Liver (tissue), 7 donors: ENCODE measurements at regions not wholly inside any gene's neighbourhood (a gene's known extent, or its start where the extent isn't known, plus 50 kb on each side); places are given as distances from the start of the nearest gene placed in this dataset.
A peak's percentile ranks its signal among the peaks of the same experiment; 100 is the strongest.

Source experiments
- DNase-seq: peaks from one replicate; pipeline ENCODE4 v3.0.0-alpha.2; 2017; ENCODE audit warnings: low spot score
- H3K27ac ChIP-seq, 2 donors: one replicate each; pipeline ENCODE4 v1.7.0; 2013; ENCODE audit warnings: inconsistent platforms in 2 of 2, low read length in 2 of 2, control low read depth in 1 of 2, low read depth in 1 of 2, mild to moderate bottlenecking in 1 of 2
- H3K27me3 ChIP-seq, 4 donors: one replicate each; pipeline versions ENCODE4 v1.6.1 to v1.7.0; 2013; ENCODE audit warnings: low read length in 3 of 4, inconsistent platforms in 1 of 4, mild to moderate bottlenecking in 1 of 4, moderate library complexity in 1 of 4; ENCODE audit not compliant: control insufficient read depth in 4 of 4, insufficient read depth in 4 of 4
- H3K36me3 ChIP-seq, 4 donors: one replicate each; pipeline versions ENCODE4 v1.6.1 to v1.7.0; 2013; ENCODE audit warnings: low read length in 3 of 4, mild to moderate bottlenecking in 3 of 4, low read depth in 1 of 4, moderate library complexity in 1 of 4; ENCODE audit not compliant: control insufficient read depth in 4 of 4, insufficient read depth in 3 of 4
- H3K4me1 ChIP-seq, 4 donors: one replicate each; pipeline versions ENCODE4 v1.6.1 to v1.7.0; 2013; ENCODE audit warnings: low read length in 3 of 4, mild to moderate bottlenecking in 3 of 4, moderate library complexity in 1 of 4; ENCODE audit not compliant: control insufficient read depth in 4 of 4, insufficient read depth in 4 of 4
- H3K4me3 ChIP-seq, 3 donors: one replicate each; pipeline versions ENCODE4 v1.6.1 to v1.7.0; 2013; ENCODE audit warnings: low read length in 3 of 3, control low read depth in 1 of 3, low read depth in 1 of 3, mild to moderate bottlenecking in 1 of 3
- H3K9ac ChIP-seq, 2 donors: one replicate each; pipeline ENCODE4 v1.7.0; 2013; ENCODE audit warnings: low read length in 2 of 2, mild to moderate bottlenecking in 2 of 2, moderate library complexity in 2 of 2, control low read depth in 1 of 2, low read depth in 1 of 2
- H3K9me3 ChIP-seq, 4 donors: one replicate each; pipeline versions ENCODE4 v1.6.1 to v1.7.0; 2013; ENCODE audit warnings: low read length in 3 of 4; ENCODE audit not compliant: control insufficient read depth in 4 of 4
- EGR1 ChIP-seq, 2 donors: IDR thresholded peaks; 2 replicates each; pipeline ENCODE4 v1.6.1; 2016 to 2018; ENCODE audit warnings: antibody characterized with exemption in 2 of 2, low read depth in 2 of 2
- FOXA1 ChIP-seq: IDR thresholded peaks from 2 replicates; pipeline ENCODE4 v1.6.1; 2016; ENCODE audit warnings: antibody characterized with exemption
- FOXA2 ChIP-seq: IDR thresholded peaks from 2 replicates; pipeline ENCODE4 v1.6.1; 2016; ENCODE audit warnings: antibody characterized with exemption
- GABPA ChIP-seq, 2 donors: IDR thresholded peaks in 1 of 2; conservative IDR thresholded peaks in 1 of 2; 2 replicates each; pipeline ENCODE4 v1.6.1; 2016; ENCODE audit warnings: antibody characterized with exemption in 2 of 2, mild to moderate bottlenecking in 1 of 2, moderate library complexity in 1 of 2
- HNF4A ChIP-seq, 2 donors: conservative IDR thresholded peaks; 2 replicates each; pipeline ENCODE4 v1.6.1; 2016; ENCODE audit warnings: antibody characterized with exemption in 2 of 2, mild to moderate bottlenecking in 2 of 2
- HNF4G ChIP-seq: IDR thresholded peaks from 2 replicates; pipeline ENCODE4 v1.6.1; 2016; ENCODE audit warnings: antibody characterized with exemption
- JUND ChIP-seq, 2 donors: IDR thresholded peaks; 2 replicates each; pipeline ENCODE4 v1.6.1; 2016; ENCODE audit warnings: antibody characterized with exemption in 2 of 2
- NR2F2 ChIP-seq: IDR thresholded peaks from 2 replicates; pipeline ENCODE4 v1.6.1; 2016; ENCODE audit warnings: antibody characterized with exemption
- RAD21 ChIP-seq, 2 donors: IDR thresholded peaks; 2 replicates each; pipeline ENCODE4 v1.6.1; 2016; ENCODE audit warnings: antibody characterized with exemption in 2 of 2, mild to moderate bottlenecking in 2 of 2
- RXRA ChIP-seq, 2 donors: IDR thresholded peaks; 2 replicates each; pipeline ENCODE4 v1.6.1; 2017 to 2018; ENCODE audit warnings: antibody characterized with exemption in 2 of 2, mild to moderate bottlenecking in 1 of 2
- SP1 ChIP-seq: IDR thresholded peaks from 2 replicates; pipeline ENCODE4 v1.6.1; 2018; ENCODE audit warnings: antibody characterized with exemption, mild to moderate bottlenecking
- TAF1 ChIP-seq: conservative IDR thresholded peaks from 2 replicates; pipeline ENCODE4 v1.6.1; 2016; ENCODE audit warnings: antibody characterized with exemption, mild to moderate bottlenecking
- YY1 ChIP-seq: IDR thresholded peaks from 2 replicates; pipeline ENCODE4 v1.6.1; 2016; ENCODE audit warnings: antibody characterized with exemption, mild to moderate bottlenecking
- WGBS: extraction: QIAGEN DNeasy Blood & Tissue Kit; methylation state at CpG from one replicate; pipeline ENCODE4 v1.1.7; 2013; 5-methylcytosine and 5-hydroxymethylcytosine counted together
- TF ChIP-seq, protein P1 (sequence below): IDR thresholded peaks from 2 replicates; pipeline ENCODE4 v1.6.1; 2016; ENCODE audit warnings: antibody characterized with exemption
- TF ChIP-seq, protein P2 (sequence below): IDR thresholded peaks from 2 replicates; pipeline ENCODE4 v1.6.1; 2016; ENCODE audit warnings: antibody characterized with exemption, mild to moderate bottlenecking
- TF ChIP-seq, protein P3 (sequence below): IDR thresholded peaks from 2 replicates; pipeline ENCODE4 v1.6.1; 2016; ENCODE audit warnings: antibody characterized with exemption
- TF ChIP-seq, protein P4 (sequence below): IDR thresholded peaks from 2 replicates; pipeline ENCODE4 v1.6.1; 2016; ENCODE audit warnings: antibody characterized with exemption
- donor health status: healthy.
- donor health status: healthy.
- donor health status: healthy.
- donor health status: healthy.

DNA sequence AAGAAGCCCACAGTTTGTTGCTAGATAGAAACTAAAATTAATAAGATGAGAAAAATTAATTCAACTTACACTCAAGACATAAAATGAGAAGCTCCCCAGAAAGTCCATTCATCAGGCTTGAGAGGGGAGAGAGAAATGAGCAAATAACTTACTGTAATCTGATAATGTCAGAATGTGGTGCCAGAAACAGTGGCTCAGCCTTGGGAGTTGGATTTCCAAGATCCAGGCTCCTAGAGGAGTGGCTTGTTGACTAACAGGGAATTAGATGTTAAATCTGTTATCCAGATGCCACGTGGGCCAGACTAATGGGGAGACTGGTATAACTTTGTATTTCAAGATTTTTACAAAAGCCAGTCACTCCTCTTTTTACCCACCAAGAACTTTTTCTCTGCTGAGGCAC is 458.2 kb downstream of the GADD45G start:
- Histone ChIP-seq H3K9me3 (no peaks in the 10 kb centered on the region), H3K27ac (no peak overlapping the region), H3K9ac (no peak overlapping the region), H3K4me1 (peaks cover 4 to 18% (median 10%) of the 10 kb centered on the region in 4 donors), H3K27me3 (no peaks in the 10 kb centered on the region), H3K4me3 (no peak overlapping the region), H3K36me3 (no peaks in the 10 kb centered on the region)
- no peak for DNase-seq
- 94% methylated on average over 1 of the region's 1 CpG for WGBS
- TF ChIP-seq GABPA (IDR thresholded peaks at IDR 0.05 in 1 of 2, conservative IDR thresholded peaks at IDR 0.05 in 1 of 2) (no peak), NR2F2 (no peak), EGR1 (IDR thresholded peaks at IDR 0.05; ENCODE audit: low read depth in 2 of 2) (no peak), HNF4A (conservative IDR thresholded peaks at IDR 0.05) (no peak), FOXA2 (no peak)
- TF ChIP-seq, protein P1, sequence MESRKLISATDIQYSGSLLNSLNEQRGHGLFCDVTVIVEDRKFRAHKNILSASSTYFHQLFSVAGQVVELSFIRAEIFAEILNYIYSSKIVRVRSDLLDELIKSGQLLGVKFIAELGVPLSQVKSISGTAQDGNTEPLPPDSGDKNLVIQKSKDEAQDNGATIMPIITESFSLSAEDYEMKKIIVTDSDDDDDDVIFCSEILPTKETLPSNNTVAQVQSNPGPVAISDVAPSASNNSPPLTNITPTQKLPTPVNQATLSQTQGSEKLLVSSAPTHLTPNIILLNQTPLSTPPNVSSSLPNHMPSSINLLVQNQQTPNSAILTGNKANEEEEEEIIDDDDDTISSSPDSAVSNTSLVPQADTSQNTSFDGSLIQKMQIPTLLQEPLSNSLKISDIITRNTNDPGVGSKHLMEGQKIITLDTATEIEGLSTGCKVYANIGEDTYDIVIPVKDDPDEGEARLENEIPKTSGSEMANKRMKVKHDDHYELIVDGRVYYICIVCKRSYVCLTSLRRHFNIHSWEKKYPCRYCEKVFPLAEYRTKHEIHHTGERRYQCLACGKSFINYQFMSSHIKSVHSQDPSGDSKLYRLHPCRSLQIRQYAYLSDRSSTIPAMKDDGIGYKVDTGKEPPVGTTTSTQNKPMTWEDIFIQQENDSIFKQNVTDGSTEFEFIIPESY: no peak

DNA sequence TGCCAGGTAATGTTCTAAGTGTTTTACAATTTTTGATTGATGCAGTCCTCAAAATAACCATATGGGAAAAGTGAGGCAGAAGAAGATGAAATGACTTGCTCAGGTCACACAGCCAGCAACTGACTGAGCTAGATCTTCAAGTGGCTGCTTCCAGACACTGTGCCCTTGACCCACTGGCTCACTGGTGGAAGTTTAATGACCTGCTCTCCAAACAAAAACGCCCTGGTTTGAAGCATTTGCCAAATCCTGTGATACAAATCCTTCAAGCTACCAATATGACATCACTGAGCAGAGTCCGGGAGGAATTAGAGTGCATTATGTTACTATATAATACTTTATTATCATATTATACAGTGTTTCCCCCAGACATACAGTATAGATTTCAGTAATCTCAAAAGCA is 459.4 kb downstream of the GADD45G start:
- no peak for DNase-seq
- H3K36me3 ChIP-seq: no peaks in the 10 kb centered on the region
- no peaks in the 10 kb centered on the region for H3K27me3 ChIP-seq
- no peaks in the 10 kb centered on the region for H3K9me3 ChIP-seq
- H3K9ac ChIP-seq: no peak overlapping the region
- no peak overlapping the region for H3K27ac ChIP-seq
- peaks cover 4 to 18% (median 10%) of the 10 kb centered on the region in 4 donors for H3K4me1 ChIP-seq
- H3K4me3 ChIP-seq: no peak overlapping the region
- 20% methylated on average over 2 of the region's 2 CpGs for WGBS
- TF ChIP-seq NR2F2: peak; percentile 75
- peak; percentile 51 to 52 for TF ChIP-seq RAD21 (IDR thresholded peaks at IDR 0.05)
- TF ChIP-seq HNF4A (conservative IDR thresholded peaks at IDR 0.05): peak; percentile 86 to 93
- no peak for TF ChIP-seq YY1
- TF ChIP-seq, protein P1: no peak
- TF ChIP-seq, protein P2, sequence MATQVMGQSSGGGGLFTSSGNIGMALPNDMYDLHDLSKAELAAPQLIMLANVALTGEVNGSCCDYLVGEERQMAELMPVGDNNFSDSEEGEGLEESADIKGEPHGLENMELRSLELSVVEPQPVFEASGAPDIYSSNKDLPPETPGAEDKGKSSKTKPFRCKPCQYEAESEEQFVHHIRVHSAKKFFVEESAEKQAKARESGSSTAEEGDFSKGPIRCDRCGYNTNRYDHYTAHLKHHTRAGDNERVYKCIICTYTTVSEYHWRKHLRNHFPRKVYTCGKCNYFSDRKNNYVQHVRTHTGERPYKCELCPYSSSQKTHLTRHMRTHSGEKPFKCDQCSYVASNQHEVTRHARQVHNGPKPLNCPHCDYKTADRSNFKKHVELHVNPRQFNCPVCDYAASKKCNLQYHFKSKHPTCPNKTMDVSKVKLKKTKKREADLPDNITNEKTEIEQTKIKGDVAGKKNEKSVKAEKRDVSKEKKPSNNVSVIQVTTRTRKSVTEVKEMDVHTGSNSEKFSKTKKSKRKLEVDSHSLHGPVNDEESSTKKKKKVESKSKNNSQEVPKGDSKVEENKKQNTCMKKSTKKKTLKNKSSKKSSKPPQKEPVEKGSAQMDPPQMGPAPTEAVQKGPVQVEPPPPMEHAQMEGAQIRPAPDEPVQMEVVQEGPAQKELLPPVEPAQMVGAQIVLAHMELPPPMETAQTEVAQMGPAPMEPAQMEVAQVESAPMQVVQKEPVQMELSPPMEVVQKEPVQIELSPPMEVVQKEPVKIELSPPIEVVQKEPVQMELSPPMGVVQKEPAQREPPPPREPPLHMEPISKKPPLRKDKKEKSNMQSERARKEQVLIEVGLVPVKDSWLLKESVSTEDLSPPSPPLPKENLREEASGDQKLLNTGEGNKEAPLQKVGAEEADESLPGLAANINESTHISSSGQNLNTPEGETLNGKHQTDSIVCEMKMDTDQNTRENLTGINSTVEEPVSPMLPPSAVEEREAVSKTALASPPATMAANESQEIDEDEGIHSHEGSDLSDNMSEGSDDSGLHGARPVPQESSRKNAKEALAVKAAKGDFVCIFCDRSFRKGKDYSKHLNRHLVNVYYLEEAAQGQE: peak; percentile 30
- peak; percentile 50 for TF ChIP-seq HNF4G
- TF ChIP-seq FOXA1: peak; percentile 15
- no peak for TF ChIP-seq GABPA (IDR thresholded peaks at IDR 0.05 in 1 of 2, conservative IDR thresholded peaks at IDR 0.05 in 1 of 2)
- TF ChIP-seq, protein P3, sequence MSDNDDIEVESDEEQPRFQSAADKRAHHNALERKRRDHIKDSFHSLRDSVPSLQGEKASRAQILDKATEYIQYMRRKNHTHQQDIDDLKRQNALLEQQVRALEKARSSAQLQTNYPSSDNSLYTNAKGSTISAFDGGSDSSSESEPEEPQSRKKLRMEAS: peak; percentile 61
- TF ChIP-seq SP1: peak; percentile 40
- TF ChIP-seq, protein P4, sequence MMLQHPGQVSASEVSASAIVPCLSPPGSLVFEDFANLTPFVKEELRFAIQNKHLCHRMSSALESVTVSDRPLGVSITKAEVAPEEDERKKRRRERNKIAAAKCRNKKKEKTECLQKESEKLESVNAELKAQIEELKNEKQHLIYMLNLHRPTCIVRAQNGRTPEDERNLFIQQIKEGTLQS: no peak
- no peak for TF ChIP-seq TAF1
- no peak for TF ChIP-seq FOXA2
- TF ChIP-seq JUND (IDR thresholded peaks at IDR 0.05): peak; percentile 79 to 95
- TF ChIP-seq RXRA (IDR thresholded peaks at IDR 0.05): peak; percentile 93 to 97
- no peak for TF ChIP-seq EGR1 (IDR thresholded peaks at IDR 0.05; ENCODE audit: low read depth in 2 of 2)
